ENCODE measurements at regions not wholly inside any gene's neighbourhood (a gene's known extent, or its start where the extent isn't known, plus 50 kb on each side); places are given as distances from the start of the nearest gene placed in this dataset.

- no peak for DNase-seq (ENCODE audit: low read depth)
- no peak overlapping the region for H3K4me3 ChIP-seq (ENCODE audit: low read depth, low read length)
- TF ChIP-seq CTCF (IDR thresholded peaks at IDR 0.05; ENCODE audit: low read depth, low read length, missing control alignments): no peak
- in situ Hi-C loops (cut with HindIII; ENCODE audit: low sequenced_read_pairs): no loop called here
Measured at GRCh38 chr2:239806276-239806675, 218.9 kb downstream of the NDUFA10 start.

- in situ Hi-C loops (cut with HindIII; ENCODE audit: low sequenced_read_pairs): no loop called here
- no peak for DNase-seq (ENCODE audit: low read depth)
- no peak overlapping the region for H3K4me3 ChIP-seq (ENCODE audit: low read depth, low read length)
- TF ChIP-seq CTCF (IDR thresholded peaks at IDR 0.05; ENCODE audit: low read depth, low read length, missing control alignments): no peak
Measured at GRCh38 chr2:239805414-239805813, 219.7 kb downstream of the NDUFA10 start.

- no peak for TF ChIP-seq CTCF (IDR thresholded peaks at IDR 0.05; ENCODE audit: low read depth, low read length, missing control alignments)
- DNase-seq (ENCODE audit: low read depth): no peak
- in situ Hi-C loops (cut with HindIII; ENCODE audit: low sequenced_read_pairs): no loop called here
- H3K4me3 ChIP-seq (ENCODE audit: low read depth, low read length): no peak overlapping the region
Measured at GRCh38 chr2:239805043-239805329, 220.2 kb downstream of the NDUFA10 start.

GRCh38 chr2:239804161-239805042, 220.7 kb downstream of the NDUFA10 start:
- H3K4me3 ChIP-seq (ENCODE audit: low read depth, low read length): no peak overlapping the region
- DNase-seq (ENCODE audit: low read depth): no peak
- no peak for TF ChIP-seq CTCF (IDR thresholded peaks at IDR 0.05; ENCODE audit: low read depth, low read length, missing control alignments)
- in situ Hi-C loops (cut with HindIII; ENCODE audit: low sequenced_read_pairs): no loop called here

- no peak for TF ChIP-seq CTCF (IDR thresholded peaks at IDR 0.05; ENCODE audit: low read depth, low read length, missing control alignments)
- DNase-seq (ENCODE audit: low read depth): no peak
- in situ Hi-C loops (cut with HindIII; ENCODE audit: low sequenced_read_pairs): no loop called here
- no peak overlapping the region for H3K4me3 ChIP-seq (ENCODE audit: low read depth, low read length)
Measured at GRCh38 chr2:239803766-239804115, 221.4 kb downstream of the NDUFA10 start.

GRCh38 chr2:239803102-239803765, 221.9 kb downstream of the NDUFA10 start:
- DNase-seq (ENCODE audit: low read depth): no peak
- in situ Hi-C loops (cut with HindIII; ENCODE audit: low sequenced_read_pairs): no loop called here
- no peak overlapping the region for H3K4me3 ChIP-seq (ENCODE audit: low read depth, low read length)
- TF ChIP-seq CTCF (IDR thresholded peaks at IDR 0.05; ENCODE audit: low read depth, low read length, missing control alignments): no peak
